ENCODE measurements at regions not wholly inside any gene's neighbourhood (a gene's known extent, or its start where the extent isn't known, plus 50 kb on each side); places are given as distances from the start of the nearest gene placed in this dataset.
"Not testable (repeated sequence)": the region's sequence is repeated elsewhere in the genome, so short reads cannot be mapped to it uniquely, and the experiment has no call there.

GRCh38 chr21:35512346-35512745 lies 463.2 kb upstream of the RUNX1 start:
- no peak for DNase-seq
- TF ChIP-seq POLR2A (IDR thresholded peaks at IDR 0.05; ENCODE audit: low read length) (no peak), GATA1 (IDR thresholded peaks at IDR 0.05; ENCODE audit: low read depth, low read length) (no peak)

DNA sequence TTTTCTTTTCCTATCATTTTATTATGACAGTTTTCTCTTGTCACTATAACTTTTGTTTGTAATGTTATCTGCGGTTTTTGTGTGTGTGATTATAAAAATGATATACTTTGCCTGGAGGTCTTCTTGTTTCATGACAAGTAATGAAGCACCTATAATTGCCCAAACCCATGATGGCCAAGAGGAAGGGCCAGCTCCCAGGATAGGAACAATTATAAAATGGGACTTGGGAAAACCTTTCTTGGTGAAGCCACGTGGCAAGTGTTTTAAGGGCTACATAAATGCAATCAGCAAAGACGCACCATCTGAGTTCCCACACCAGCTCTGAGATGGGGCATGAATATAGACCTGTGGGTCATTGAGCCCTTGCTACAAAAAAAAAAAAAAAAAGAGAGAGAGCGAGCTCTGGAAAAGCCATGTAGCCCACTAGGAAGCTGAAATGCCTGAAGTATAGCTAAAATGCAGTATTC lies 462.6 kb upstream of the RUNX1 start:
- no peak for DNase-seq
- no peak for TF ChIP-seq GATA1 (IDR thresholded peaks at IDR 0.05; ENCODE audit: low read depth, low read length)
- no peak for TF ChIP-seq POLR2A (IDR thresholded peaks at IDR 0.05; ENCODE audit: low read length)

DNA sequence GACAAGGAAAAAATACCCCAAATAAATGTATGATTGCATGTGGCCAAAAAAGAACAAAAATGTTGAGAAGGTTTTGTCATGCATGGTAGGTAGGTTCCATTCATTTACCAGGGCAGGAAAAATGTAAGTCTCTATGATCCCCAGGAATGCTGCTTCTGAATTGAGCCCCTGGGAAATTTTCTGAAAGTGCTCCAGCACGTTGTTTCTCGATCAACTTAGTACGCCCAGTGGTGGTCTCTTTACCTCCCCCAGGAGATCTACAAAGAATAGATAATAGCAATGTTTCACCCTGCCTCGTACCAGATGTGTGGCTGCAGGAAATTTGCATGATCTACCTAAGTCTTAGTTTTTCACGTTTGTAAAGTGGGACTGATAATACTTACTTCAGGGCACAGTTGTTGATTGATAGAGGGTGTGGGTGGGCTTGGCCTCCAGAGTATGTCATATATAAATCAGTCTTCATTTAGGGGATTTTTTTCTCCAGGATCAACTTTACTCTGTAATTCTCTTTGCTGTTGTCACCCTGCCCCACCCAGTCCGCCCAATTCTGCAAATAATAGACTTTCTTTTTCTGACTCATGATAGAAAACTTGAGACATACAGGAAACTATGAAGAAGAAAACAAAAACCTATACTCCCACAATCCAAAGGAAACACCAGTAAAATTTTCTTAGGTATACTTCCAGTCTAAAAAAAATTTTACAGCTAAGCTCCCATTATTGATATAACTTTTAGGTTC lies 462.0 kb upstream of the RUNX1 start:
- TF ChIP-seq GATA1 (IDR thresholded peaks at IDR 0.05; ENCODE audit: low read depth, low read length) (no peak), POLR2A (IDR thresholded peaks at IDR 0.05; ENCODE audit: low read length) (no peak)
- DNase-seq, result no peak

DNA sequence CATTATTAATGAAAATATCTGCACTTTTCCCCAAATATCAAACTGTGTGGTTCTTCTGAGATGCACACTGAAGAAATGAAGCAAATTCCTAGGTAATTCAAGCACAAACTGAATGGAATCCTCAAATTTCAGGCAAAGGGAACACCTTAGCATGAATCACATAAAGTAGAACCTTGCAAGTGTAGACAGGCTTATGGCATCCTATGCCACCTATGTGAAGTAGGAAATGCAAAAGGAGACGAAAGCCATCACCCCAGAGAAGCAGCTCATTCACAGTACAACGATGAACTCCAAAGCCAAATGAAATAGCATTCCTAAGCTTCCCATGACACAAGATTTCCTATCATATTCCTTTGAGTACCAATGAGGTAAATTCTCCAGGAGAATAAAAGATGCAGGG lies 461.2 kb upstream of the RUNX1 start:
- no peak for DNase-seq
- TF ChIP-seq POLR2A (IDR thresholded peaks at IDR 0.05; ENCODE audit: low read length) (no peak), GATA1 (IDR thresholded peaks at IDR 0.05; ENCODE audit: low read depth, low read length) (no peak)

DNA sequence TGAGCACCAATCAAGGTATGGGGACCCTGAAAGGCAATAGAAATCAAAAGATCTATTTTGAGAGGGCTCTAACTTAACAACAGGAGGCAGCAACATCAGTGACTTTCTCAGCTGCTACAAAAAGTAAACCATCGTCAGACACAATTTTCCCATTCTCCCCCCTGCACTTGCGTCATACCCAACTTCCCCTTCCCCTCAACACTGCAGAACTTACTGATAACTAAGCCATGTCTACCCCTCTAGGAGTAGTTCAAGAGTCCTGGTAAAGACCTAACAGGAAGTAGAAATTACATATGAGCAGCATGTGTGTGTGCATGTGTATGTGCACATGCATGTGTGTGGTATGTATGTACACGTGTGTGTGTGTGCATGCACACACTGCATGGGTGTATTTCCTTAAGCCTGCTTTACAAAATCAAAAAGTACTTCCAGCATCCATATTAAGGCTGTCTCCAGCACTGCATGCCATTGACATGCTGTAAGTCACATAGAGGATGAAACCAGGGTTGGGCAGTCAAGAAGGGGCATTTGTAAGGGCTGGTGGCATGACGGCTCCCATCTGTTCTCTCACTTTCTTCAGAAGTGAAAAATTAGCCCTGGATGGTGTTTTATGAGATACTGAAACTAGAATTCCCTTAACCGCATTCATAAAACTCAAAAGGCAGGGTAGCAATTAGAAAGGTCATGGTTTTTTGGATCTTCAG lies 460.1 kb upstream of the RUNX1 start:
- no peak for TF ChIP-seq POLR2A (IDR thresholded peaks at IDR 0.05; ENCODE audit: low read length)
- no peak for TF ChIP-seq GATA1 (IDR thresholded peaks at IDR 0.05; ENCODE audit: low read depth, low read length)
- DNase-seq, result no peak

DNA sequence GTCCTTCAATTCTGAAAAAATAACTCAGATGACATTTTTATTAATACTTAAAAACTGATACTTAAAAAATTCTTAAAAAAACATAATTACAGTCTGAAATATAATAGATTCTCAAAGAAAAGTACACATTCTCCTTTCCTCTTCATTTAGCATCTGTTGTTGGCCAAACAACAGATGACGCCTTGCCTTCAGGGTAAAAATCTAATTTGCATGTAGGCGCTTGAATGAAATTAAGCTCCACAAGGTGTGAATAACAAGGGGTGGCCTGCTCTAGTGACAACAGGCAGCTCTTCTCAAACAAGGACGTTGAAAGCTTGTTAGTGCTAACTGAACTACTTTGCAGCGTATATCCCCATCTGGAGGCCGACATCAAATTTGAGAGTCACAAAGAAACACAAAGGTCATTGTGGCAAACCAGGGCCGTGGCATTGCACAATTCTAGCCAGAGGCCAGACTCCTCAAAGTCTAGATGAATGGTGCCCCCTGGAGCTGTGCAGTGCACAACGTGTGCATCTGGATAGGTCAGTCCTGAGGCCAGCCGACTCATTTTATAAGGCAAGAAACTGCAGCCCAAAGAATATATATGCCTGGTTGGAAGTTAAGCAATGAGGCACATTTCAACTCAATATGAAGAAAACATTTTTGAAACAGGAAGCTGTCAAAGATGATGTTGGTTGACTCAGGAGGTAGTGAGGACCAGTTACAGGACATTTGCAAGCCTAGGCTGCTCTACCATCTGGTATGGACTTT lies 459.2 kb upstream of the RUNX1 start:
- no peak for TF ChIP-seq GATA1 (IDR thresholded peaks at IDR 0.05; ENCODE audit: low read depth, low read length)
- TF ChIP-seq POLR2A (IDR thresholded peaks at IDR 0.05; ENCODE audit: low read length), result no peak
- peak; percentile 68 to 76 for DNase-seq

- TF ChIP-seq POLR2A (IDR thresholded peaks at IDR 0.05; ENCODE audit: low read length) (no peak), GATA1 (IDR thresholded peaks at IDR 0.05; ENCODE audit: low read depth, low read length) (no peak)
Observed at GRCh38 chr21:35507181-35507759, 458.2 kb upstream of the RUNX1 start.

GRCh38 chr21:35506771-35507170 lies 457.7 kb upstream of the RUNX1 start:
- no peak for TF ChIP-seq POLR2A (IDR thresholded peaks at IDR 0.05; ENCODE audit: low read length)
- TF ChIP-seq GATA1 (IDR thresholded peaks at IDR 0.05; ENCODE audit: low read depth, low read length), result no peak
- no peak for DNase-seq

More at GRCh38 chr21:35507181-35507759, 458.2 kb upstream of the RUNX1 start:
- peak in 1 of 2 experiments; percentile 5 for DNase-seq

- no peak for DNase-seq
Observed at GRCh38 chr21:35506352-35506751, 457.2 kb upstream of the RUNX1 start.

GRCh38 chr21:35504951-35505466 lies 455.9 kb upstream of the RUNX1 start:
- TF ChIP-seq GATA1 (IDR thresholded peaks at IDR 0.05; ENCODE audit: low read depth, low read length) (no peak), POLR2A (IDR thresholded peaks at IDR 0.05; ENCODE audit: low read length) (no peak)
- no peak for DNase-seq

More at GRCh38 chr21:35506352-35506751, 457.2 kb upstream of the RUNX1 start:
- no peak for TF ChIP-seq POLR2A (IDR thresholded peaks at IDR 0.05; ENCODE audit: low read length)
- TF ChIP-seq GATA1 (IDR thresholded peaks at IDR 0.05; ENCODE audit: low read depth, low read length), result no peak

GRCh38 chr21:35504277-35504676 lies 455.2 kb upstream of the RUNX1 start:
- DNase-seq, result peak in 1 of 2 experiments; percentile 5
- TF ChIP-seq POLR2A (IDR thresholded peaks at IDR 0.05; ENCODE audit: low read length) (no peak), GATA1 (IDR thresholded peaks at IDR 0.05; ENCODE audit: low read depth, low read length) (no peak)

GRCh38 chr21:35503671-35504070 lies 454.6 kb upstream of the RUNX1 start:
- no peak for TF ChIP-seq POLR2A (IDR thresholded peaks at IDR 0.05; ENCODE audit: low read length)

GRCh38 chr21:35502821-35503220 lies 453.7 kb upstream of the RUNX1 start:
- TF ChIP-seq GATA1 (IDR thresholded peaks at IDR 0.05; ENCODE audit: low read depth, low read length), result no peak
- DNase-seq, result no peak

More at GRCh38 chr21:35503671-35504070, 454.6 kb upstream of the RUNX1 start:
- DNase-seq, result no peak

DNA sequence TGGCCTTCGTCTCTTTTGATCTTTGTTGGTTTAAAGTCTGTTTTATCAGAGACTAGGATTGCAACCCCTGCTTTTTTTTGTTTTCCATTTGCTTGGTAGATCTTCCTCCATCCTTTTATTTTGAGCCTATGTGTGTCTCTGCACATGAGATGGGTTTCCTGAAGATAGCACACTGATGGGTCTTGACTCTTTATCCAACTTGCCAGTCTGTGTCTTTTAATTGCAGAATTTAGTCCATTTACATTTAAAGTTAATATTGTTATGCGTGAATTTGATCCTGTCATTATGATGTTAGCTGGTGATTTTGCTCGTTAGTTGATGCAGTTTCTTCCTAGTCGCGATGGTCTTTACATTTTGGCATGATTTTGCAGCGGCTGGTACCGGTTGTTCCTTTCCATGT lies 448.4 kb upstream of the RUNX1 start:
- not testable (repeated sequence) for DNase-seq

Data from erythroblast (primary cell).